Endothelial cell of umbilical vein (primary cell): ENCODE measurements at regions not wholly inside any gene's neighbourhood (a gene's known extent, or its start where the extent isn't known, plus 50 kb on each side); places are given as distances from the start of the nearest gene placed in this dataset.

Experiments
- BruUV-seq: library from RNA; stranded (reverse); fragments of 400-500 nt; replicated peaks from 2 replicates; lab custom pipeline; 2021; lab: Mats Ljungman, UMichigan
- CTCF ChIA-PET: fragments of 300-600, 350-600 bp; sonication (Branson Sonifier 250); formaldehyde crosslinking; loops from one replicate; lab custom pipeline; 2021; ENCODE audit warnings: antibody characterized with exemption, inconsistent platforms; lab: Charles Lee
- POLR2A ChIA-PET: fragments of 300-600, 350-600 bp; sonication (Branson Sonifier 250); formaldehyde crosslinking; loops from one replicate; lab custom pipeline; 2021; ENCODE audit warnings: antibody characterized with exemption, inconsistent platforms; lab: Charles Lee
- DNase-seq: peaks from one replicate; pipeline ENCODE4 v3.0.0-alpha.2; 2011; ENCODE audit warnings: low read depth, low spot score
- FAIRE-seq: peaks from 2 replicates; lab custom pipeline; 2011; peaks lifted over from hg19 to GRCh38; lab: Jason Lieb, UNC
- H2AFZ ChIP-seq: 2 replicates; pipeline ENCODE4 v1.6.0; 2012; ENCODE audit warnings: low read depth, low read length, control low read depth, inconsistent platforms
- H3K27ac ChIP-seq: 2 replicates; pipeline ENCODE4 v1.5.1; 2011; ENCODE audit warnings: low read depth, mild to moderate bottlenecking, control low read depth, low read length, moderate library complexity; ENCODE audit not compliant: insufficient read depth
- H3K27me3 ChIP-seq, 2 experiments: 2 replicates each; pipeline versions ENCODE4 v1.6.0 to v1.6.1; 2011; ENCODE audit warnings: low read length in 2 of 2, mixed read lengths in 1 of 2; ENCODE audit not compliant: control insufficient read depth in 2 of 2, insufficient read depth in 2 of 2
- H3K36me3 ChIP-seq, 2 experiments: 2 replicates in 1 of 2; 3 replicates in 1 of 2; pipeline ENCODE4 v1.5.1; 2011; ENCODE audit warnings: low read length in 2 of 2, mild to moderate bottlenecking in 1 of 2, moderate library complexity in 1 of 2; ENCODE audit not compliant: control insufficient read depth in 2 of 2, insufficient read depth in 2 of 2; ENCODE audit errors: extremely low read depth in 1 of 2
- H3K4me1 ChIP-seq: 3 replicates; pipeline ENCODE4 v1.5.1; 2011; ENCODE audit warnings: mild to moderate bottlenecking, low read length; ENCODE audit not compliant: control insufficient read depth, insufficient read depth; ENCODE audit errors: extremely low read depth
- H3K4me2 ChIP-seq: 2 replicates; pipeline ENCODE4 v1.6.1; 2011; ENCODE audit warnings: low read length, control low read depth, mixed read lengths; ENCODE audit not compliant: insufficient read depth
- H3K4me3 ChIP-seq, 3 experiments: fragments of 200-600 bp in 1 of 3; sonication (generic), shearing (Covaris generic) in 1 of 3; replicated peaks in 1 of 3; 2 replicates each; pipeline ENCODE4 v1.5.1; 2011 to 2016; ENCODE audit warnings: control low read depth in 3 of 3, low read length in 3 of 3, mild to moderate bottlenecking in 2 of 3, inconsistent platforms in 1 of 3, low read depth in 1 of 3, moderate library complexity in 1 of 3; ENCODE audit not compliant: insufficient read depth in 1 of 3
- H3K79me2 ChIP-seq: 2 replicates; pipeline ENCODE4 v1.6.0; 2012; ENCODE audit warnings: low read length, inconsistent platforms; ENCODE audit not compliant: control insufficient read depth, insufficient read depth
- H3K9ac ChIP-seq: replicated peaks from 2 replicates; pipeline ENCODE3; 2011; ENCODE audit warnings: low read length, control low read depth; ENCODE audit not compliant: insufficient read depth; ENCODE audit errors: extremely low read depth
- H3K9me1 ChIP-seq: replicated peaks from 3 replicates; pipeline ENCODE4 v1.6.0; 2011; ENCODE audit warnings: mild to moderate bottlenecking, low read length; ENCODE audit not compliant: control insufficient read depth, insufficient read depth; ENCODE audit errors: extremely low read depth
- H3K9me3 ChIP-seq: replicated peaks from 2 replicates; pipeline ENCODE4 v1.5.1; 2012; ENCODE audit warnings: low read length, inconsistent platforms; ENCODE audit not compliant: control insufficient read depth, insufficient read depth
- H4K20me1 ChIP-seq: replicated peaks from 2 replicates; pipeline ENCODE3; 2011; ENCODE audit warnings: mild to moderate bottlenecking, low read length; ENCODE audit not compliant: control insufficient read depth, insufficient read depth; ENCODE audit errors: extremely low read depth
- EZH2 ChIP-seq: IDR thresholded peaks from 2 replicates; pipeline ENCODE4 v1.6.1; 2012; ENCODE audit warnings: borderline replicate concordance, low read depth, mild to moderate bottlenecking, moderate library complexity, low read length, inconsistent platforms; ENCODE audit not compliant: severe bottlenecking
- FOS ChIP-seq: IDR thresholded peaks from 2 replicates; pipeline ENCODE4 v1.6.1; 2011; ENCODE audit warnings: mild to moderate bottlenecking, low read length, moderate library complexity, borderline replicate concordance; ENCODE audit not compliant: insufficient read depth
- GATA2 ChIP-seq: IDR thresholded peaks from 2 replicates; pipeline ENCODE4 v1.7.0; 2011; ENCODE audit warnings: low read depth, mild to moderate bottlenecking, moderate library complexity, mixed read lengths, low read length; ENCODE audit not compliant: insufficient read length, insufficient read depth
- JUN ChIP-seq: IDR thresholded peaks from 2 replicates; pipeline ENCODE4 v1.6.1; 2011; ENCODE audit warnings: borderline replicate concordance, low read depth; ENCODE audit not compliant: insufficient read length, insufficient read depth
- MYC ChIP-seq: IDR thresholded peaks from one replicate; pipeline ENCODE4 v1.6.1; 2011; ENCODE audit warnings: mild to moderate bottlenecking, low read depth, low read length
- POLR2A ChIP-seq: IDR thresholded peaks from 2 replicates; pipeline ENCODE4 v1.6.1; 2012; ENCODE audit warnings: low read depth, mild to moderate bottlenecking, control low read depth, low read length
- POLR2AphosphoS5 ChIP-seq: IDR thresholded peaks from 2 replicates; pipeline ENCODE4 v1.6.1; 2012; ENCODE audit warnings: low read depth, mild to moderate bottlenecking, control low read depth, low read length, moderate library complexity; ENCODE audit not compliant: insufficient read depth
- dilution Hi-C: fragments of 300-500 bp; cut with MboI; formaldehyde crosslinking; loops from one replicate; pipeline ENCODE4 v1.15.0; 2019; ENCODE audit warnings: low sequenced_read_pairs; ENCODE audit not compliant: extremely low pct_ligation_motif_present
- intact Hi-C: fragments of 100-400 bp; cut with micrococcal nuclease; formaldehyde crosslinking; loops from one replicate; pipeline ENCODE4 v1.10.0; 2022
- TF ChIP-seq, protein P1 (sequence below), 2 donors: IDR thresholded peaks; 1 replicate in 1 of 2; 2 replicates in 1 of 2; pipeline ENCODE4 v1.5.1; 2011; ENCODE audit warnings: low read length in 2 of 2, mild to moderate bottlenecking in 2 of 2, moderate library complexity in 2 of 2, control low read depth in 1 of 2, inconsistent platforms in 1 of 2, low read depth in 1 of 2; ENCODE audit not compliant: insufficient read depth in 1 of 2; ENCODE audit errors: extremely low read depth in 1 of 2
- TF ChIP-seq, protein P2 (sequence below): IDR thresholded peaks from 2 replicates; pipeline ENCODE4 v1.6.1; 2011; ENCODE audit not compliant: insufficient read depth, insufficient read length

DNA sequence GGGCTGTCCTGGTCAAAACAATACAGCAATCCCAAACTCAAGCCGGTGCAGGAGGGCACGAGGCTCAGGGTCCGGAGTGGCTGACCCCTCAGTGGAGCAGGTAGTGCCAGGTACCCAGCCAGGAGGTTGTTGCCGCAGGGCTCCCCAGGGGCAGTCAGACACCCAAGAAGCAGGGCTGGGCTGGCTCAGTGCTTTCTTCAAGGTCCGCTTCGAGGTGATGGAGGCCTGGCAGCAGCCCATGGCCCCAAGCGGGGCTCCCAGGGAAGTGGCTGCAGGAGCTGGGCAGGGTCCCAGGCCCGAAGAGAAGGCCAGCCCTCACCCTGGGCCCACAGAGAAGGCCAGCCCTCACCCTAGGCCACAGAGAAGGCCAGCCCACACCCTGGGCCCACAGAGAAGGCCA lies 55.3 kb upstream of the COPS8 start:
- Histone ChIP-seq H3K4me3 (no peak overlapping the region), H3K9ac (no peak overlapping the region), H3K9me3 (no peaks in the 10 kb centered on the region), H4K20me1 (no peaks in the 10 kb centered on the region), H3K36me3 (no peaks in the 10 kb centered on the region), H3K4me2 (no peak overlapping the region), H2AFZ (no peak overlapping the region), H3K4me1 (peaks cover 7% of the 10 kb centered on the region), H3K79me2 (no peaks in the 10 kb centered on the region), H3K27me3 (no peaks in the 10 kb centered on the region), H3K9me1 (no peaks in the 10 kb centered on the region), H3K27ac (no peak overlapping the region)
- DNase-seq (no peak), FAIRE-seq (no peak)
- ChIA-PET POLR2A (no interaction called here), CTCF (no interaction called here)
- dilution Hi-C loops (no loop called here), intact Hi-C loops (no loop called here)
- BruUV-seq, result no TSS peak
- no peak for TF ChIP-seq JUN
- no peak for TF ChIP-seq POLR2AphosphoS5
- no peak for TF ChIP-seq MYC
- TF ChIP-seq, protein P1, sequence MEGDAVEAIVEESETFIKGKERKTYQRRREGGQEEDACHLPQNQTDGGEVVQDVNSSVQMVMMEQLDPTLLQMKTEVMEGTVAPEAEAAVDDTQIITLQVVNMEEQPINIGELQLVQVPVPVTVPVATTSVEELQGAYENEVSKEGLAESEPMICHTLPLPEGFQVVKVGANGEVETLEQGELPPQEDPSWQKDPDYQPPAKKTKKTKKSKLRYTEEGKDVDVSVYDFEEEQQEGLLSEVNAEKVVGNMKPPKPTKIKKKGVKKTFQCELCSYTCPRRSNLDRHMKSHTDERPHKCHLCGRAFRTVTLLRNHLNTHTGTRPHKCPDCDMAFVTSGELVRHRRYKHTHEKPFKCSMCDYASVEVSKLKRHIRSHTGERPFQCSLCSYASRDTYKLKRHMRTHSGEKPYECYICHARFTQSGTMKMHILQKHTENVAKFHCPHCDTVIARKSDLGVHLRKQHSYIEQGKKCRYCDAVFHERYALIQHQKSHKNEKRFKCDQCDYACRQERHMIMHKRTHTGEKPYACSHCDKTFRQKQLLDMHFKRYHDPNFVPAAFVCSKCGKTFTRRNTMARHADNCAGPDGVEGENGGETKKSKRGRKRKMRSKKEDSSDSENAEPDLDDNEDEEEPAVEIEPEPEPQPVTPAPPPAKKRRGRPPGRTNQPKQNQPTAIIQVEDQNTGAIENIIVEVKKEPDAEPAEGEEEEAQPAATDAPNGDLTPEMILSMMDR (IDR thresholded peaks at IDR 0.05; ENCODE audit: extremely low read depth in 1 of 2, insufficient read depth in 1 of 2, low read depth in 1 of 2, low read length in 2 of 2), result no peak
- no peak for TF ChIP-seq POLR2A
- no peak for TF ChIP-seq GATA2
- TF ChIP-seq, protein P2, sequence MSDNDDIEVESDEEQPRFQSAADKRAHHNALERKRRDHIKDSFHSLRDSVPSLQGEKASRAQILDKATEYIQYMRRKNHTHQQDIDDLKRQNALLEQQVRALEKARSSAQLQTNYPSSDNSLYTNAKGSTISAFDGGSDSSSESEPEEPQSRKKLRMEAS, result no peak
- no peak for TF ChIP-seq EZH2
- no peak for TF ChIP-seq FOS
